Trophoblast cell (in vitro differentiated cells and primary cell): ENCODE measurements at regions not wholly inside any gene's neighbourhood (a gene's known extent, or its start where the extent isn't known, plus 50 kb on each side); places are given as distances from the start of the nearest gene placed in this dataset.

Experiments
- DNase-seq, 2 donors: peaks; one replicate each; pipeline ENCODE4 v3.0.0-alpha.2; 2016
- H2AFZ ChIP-seq: 2 replicates; pipeline ENCODE4 v1.6.1; 2013; ENCODE audit warnings: low read length, moderate library complexity, mild to moderate bottlenecking; ENCODE audit not compliant: insufficient read depth, poor library complexity
- H2AK5ac ChIP-seq: 2 replicates; pipeline ENCODE4 v1.6.1; 2013; ENCODE audit warnings: mild to moderate bottlenecking, low read length
- H2BK120ac ChIP-seq: 2 replicates; pipeline ENCODE4 v1.6.1; 2013; ENCODE audit warnings: low read length, mild to moderate bottlenecking, moderate library complexity; ENCODE audit not compliant: insufficient read depth, poor library complexity
- H2BK12ac ChIP-seq: 2 replicates; pipeline ENCODE4 v1.6.1; 2013; ENCODE audit warnings: mild to moderate bottlenecking, low read length, moderate library complexity
- H2BK5ac ChIP-seq: 2 replicates; pipeline ENCODE4 v1.6.1; 2013; ENCODE audit warnings: low read length, low read depth, moderate library complexity, mild to moderate bottlenecking; ENCODE audit not compliant: poor library complexity
- H3K14ac ChIP-seq: 2 replicates; pipeline ENCODE4 v1.6.1; 2013; ENCODE audit warnings: mild to moderate bottlenecking, low read length
- H3K18ac ChIP-seq: 2 replicates; pipeline ENCODE4 v1.6.1; 2013; ENCODE audit warnings: mild to moderate bottlenecking, low read length
- H3K23ac ChIP-seq: 2 replicates; pipeline ENCODE4 v1.6.1; 2013; ENCODE audit warnings: low read length
- H3K27ac ChIP-seq: 2 replicates; pipeline ENCODE4 v1.5.1; 2013; ENCODE audit warnings: low read depth, mild to moderate bottlenecking, inconsistent platforms, low read length, moderate library complexity
- H3K27me3 ChIP-seq: 2 replicates; pipeline ENCODE4 v1.6.1; 2013; ENCODE audit warnings: inconsistent platforms, mild to moderate bottlenecking, low read length, moderate library complexity; ENCODE audit not compliant: insufficient read depth
- H3K36me3 ChIP-seq, 2 experiments: 1 replicate in 1 of 2; 2 replicates in 1 of 2; pipeline ENCODE4 v1.6.1; 2013; ENCODE audit warnings: low read length in 2 of 2, mild to moderate bottlenecking in 2 of 2, moderate library complexity in 1 of 2; ENCODE audit not compliant: insufficient read depth in 2 of 2, control insufficient read depth in 1 of 2
- H3K4ac ChIP-seq: 2 replicates; pipeline ENCODE4 v1.6.1; 2013; ENCODE audit warnings: low read depth, mild to moderate bottlenecking, low read length, moderate library complexity
- H3K4me1 ChIP-seq, 2 experiments: 1 replicate in 1 of 2; 2 replicates in 1 of 2; pipeline ENCODE4 v1.6.1; 2013; ENCODE audit warnings: low read length in 2 of 2, mild to moderate bottlenecking in 2 of 2, moderate library complexity in 1 of 2; ENCODE audit not compliant: insufficient read depth in 2 of 2, control insufficient read depth in 1 of 2
- H3K4me2 ChIP-seq: 2 replicates; pipeline ENCODE4 v1.6.1; 2013; ENCODE audit warnings: inconsistent platforms, mild to moderate bottlenecking, low read length, moderate library complexity
- H3K4me3 ChIP-seq: 2 replicates; pipeline ENCODE4 v1.5.1; 2013; ENCODE audit warnings: mild to moderate bottlenecking, low read depth, low read length, inconsistent platforms
- H3K79me1 ChIP-seq: one replicate; pipeline ENCODE4 v1.6.1; 2013; ENCODE audit warnings: low read length
- H3K79me2 ChIP-seq: 2 replicates; pipeline ENCODE4 v1.6.1; 2013; ENCODE audit warnings: low read length, mild to moderate bottlenecking; ENCODE audit not compliant: control insufficient read depth, insufficient read depth, poor library complexity
- H3K9ac ChIP-seq: 2 replicates; pipeline ENCODE4 v1.6.1; 2013; ENCODE audit warnings: mild to moderate bottlenecking, low read length
- H3K9me3 ChIP-seq: 2 replicates; pipeline ENCODE4 v1.6.1; 2013; ENCODE audit warnings: low read depth, mild to moderate bottlenecking, control low read depth, inconsistent platforms, low read length; ENCODE audit not compliant: insufficient read depth
- H4K12ac ChIP-seq: 2 replicates; pipeline ENCODE4 v1.6.1; 2013; ENCODE audit warnings: low read depth, mild to moderate bottlenecking, low read length, moderate library complexity
- H4K8ac ChIP-seq: 2 replicates; pipeline ENCODE4 v1.6.1; 2013; ENCODE audit warnings: low read depth, mild to moderate bottlenecking, low read length, moderate library complexity
- H4K91ac ChIP-seq: one replicate; pipeline ENCODE4 v1.6.1; 2013; ENCODE audit warnings: low read depth, mild to moderate bottlenecking, low read length, moderate library complexity
- WGBS: extraction: QIAGEN DNeasy Blood & Tissue Kit; methylation state at CpG from one replicate; pipeline ENCODE4 v1.1.7; 2013; ENCODE audit warnings: missing lambda C conversion rate; ENCODE audit not compliant: insufficient read length, insufficient coverage; ENCODE audit errors: extremely low coverage; 5-methylcytosine and 5-hydroxymethylcytosine counted together

GRCh38 chr9:126119731-126120130 lies 206.9 kb upstream of the MVB12B start:
- Histone ChIP-seq H2AFZ (no peak overlapping the region), H3K9ac (no peak overlapping the region), H4K8ac (no peak overlapping the region), H3K4me2 (no peak overlapping the region), H2BK5ac (no peak overlapping the region), H4K12ac (no peak overlapping the region), H2BK12ac (no peak overlapping the region), H3K9me3 (peaks cover 1% of the 10 kb centered on the region), H3K23ac (no peak overlapping the region), H3K14ac (no peak overlapping the region), H3K4me1 (no peaks in the 10 kb centered on the region), H3K4ac (no peak overlapping the region), H3K36me3 (no peaks in the 10 kb centered on the region), H3K79me1 (no peaks in the 10 kb centered on the region), H3K79me2 (no peaks in the 10 kb centered on the region), H3K27ac (no peak overlapping the region), H3K27me3 (no peaks in the 10 kb centered on the region), H3K18ac (no peak overlapping the region), H2BK120ac (no peak overlapping the region), H3K4me3 (no peak overlapping the region), H2AK5ac (no peak overlapping the region), H4K91ac (no peak overlapping the region)
- no peak for DNase-seq
- WGBS = no CpG with 5 or more reads among the region's 6 CpGs

- Histone ChIP-seq H3K79me2 (no peaks in the 10 kb centered on the region), H3K14ac (no peak overlapping the region), H3K18ac (no peak overlapping the region), H2AFZ (no peak overlapping the region), H3K9ac (no peak overlapping the region), H3K36me3 (no peaks in the 10 kb centered on the region), H4K8ac (no peak overlapping the region), H4K91ac (no peak overlapping the region), H2BK12ac (no peak overlapping the region), H2BK120ac (no peak overlapping the region), H3K27ac (no peak overlapping the region), H3K23ac (no peak overlapping the region), H3K9me3 (peaks cover 3% of the 10 kb centered on the region), H3K4me2 (no peak overlapping the region), H3K27me3 (no peaks in the 10 kb centered on the region), H3K4ac (no peak overlapping the region), H2AK5ac (no peak overlapping the region), H4K12ac (no peak overlapping the region), H3K79me1 (peaks cover 2% of the 10 kb centered on the region), H2BK5ac (no peak overlapping the region), H3K4me3 (no peak overlapping the region), H3K4me1 (peaks cover 7 to 9% of the 10 kb centered on the region in 2 experiments)
- no CpG with 5 or more reads among the region's 4 CpGs for WGBS
- DNase-seq = no peak
Observed at GRCh38 chr9:126122901-126123616, 203.6 kb upstream of the MVB12B start.

DNA sequence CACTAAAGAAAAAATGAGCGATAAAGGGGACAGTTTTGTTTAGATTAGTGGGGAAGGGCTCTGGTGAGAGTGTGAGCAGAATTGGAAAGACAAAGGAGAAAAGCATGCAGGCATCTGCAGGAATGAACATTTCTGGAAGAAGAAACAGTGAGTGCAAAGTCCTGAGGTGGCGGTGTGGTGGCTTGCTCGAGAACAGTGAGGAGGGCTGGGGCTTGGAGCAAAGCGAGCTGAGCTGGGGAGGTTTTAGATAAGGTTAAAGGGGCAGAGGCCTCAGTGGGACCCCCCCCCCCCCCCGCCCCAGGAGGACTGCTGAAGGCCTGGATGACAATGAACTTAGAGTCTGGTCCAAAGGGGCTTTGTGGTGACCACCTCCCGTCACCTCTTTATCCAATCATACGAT lies 202.7 kb upstream of the MVB12B start:
- Histone ChIP-seq H3K9me3 (peaks cover 3% of the 10 kb centered on the region), H2AFZ (no peak overlapping the region), H4K91ac (no peak overlapping the region), H3K23ac (no peak overlapping the region), H3K79me1 (peaks cover 2% of the 10 kb centered on the region), H2BK12ac (no peak overlapping the region), H3K4ac (no peak overlapping the region), H3K79me2 (no peaks in the 10 kb centered on the region), H2BK5ac (no peak overlapping the region), H4K12ac (no peak overlapping the region), H3K18ac (no peak overlapping the region), H3K9ac (no peak overlapping the region), H3K4me2 (no peak overlapping the region), H4K8ac (no peak overlapping the region), H3K27me3 (no peaks in the 10 kb centered on the region), H2BK120ac (no peak overlapping the region), H3K14ac (no peak overlapping the region), H3K4me3 (no peak overlapping the region), H2AK5ac (no peak overlapping the region), H3K36me3 (no peaks in the 10 kb centered on the region), H3K27ac (no peak overlapping the region), H3K4me1 (peaks cover 7 to 9% of the 10 kb centered on the region in 2 experiments)
- no peak for DNase-seq
- WGBS = no CpG with 5 or more reads among the region's 7 CpGs

DNA sequence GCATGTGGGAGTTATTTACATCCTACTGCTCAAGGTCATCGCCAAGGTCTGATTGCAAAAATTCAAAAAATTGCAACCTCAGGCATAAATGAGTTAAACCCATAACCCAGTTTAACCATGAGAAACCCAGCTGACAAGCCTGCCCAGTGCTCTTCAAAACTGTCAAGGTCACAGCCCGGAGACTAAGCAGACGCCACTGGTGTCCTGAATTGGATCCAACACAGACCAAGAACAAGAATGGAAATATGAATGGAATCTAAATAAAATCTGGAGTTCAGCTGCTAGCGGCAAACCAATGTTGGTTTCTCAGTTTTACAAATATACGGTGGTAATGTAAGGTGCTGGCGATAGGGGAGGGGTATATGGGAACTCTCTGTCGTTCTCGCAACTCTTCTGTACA lies 201.5 kb upstream of the MVB12B start:
- peaks cover 2% of the 10 kb centered on the region for H3K79me1 ChIP-seq
- no peak overlapping the region for H3K27ac ChIP-seq
- no peak overlapping the region for H2BK120ac ChIP-seq
- H3K23ac ChIP-seq = no peak overlapping the region
- no peaks in the 10 kb centered on the region for H3K36me3 ChIP-seq
- no peak overlapping the region for H4K91ac ChIP-seq
- peaks cover 7 to 9% of the 10 kb centered on the region in 2 experiments for H3K4me1 ChIP-seq
- no peaks in the 10 kb centered on the region for H3K79me2 ChIP-seq
- no peaks in the 10 kb centered on the region for H3K27me3 ChIP-seq
- H2BK12ac ChIP-seq = no peak overlapping the region
- no peak overlapping the region for H4K8ac ChIP-seq
- no peak for DNase-seq
- no CpG with 5 or more reads among the region's 8 CpGs for WGBS
- no peak overlapping the region for H3K4me3 ChIP-seq
- H3K18ac ChIP-seq = no peak overlapping the region
- H2AK5ac ChIP-seq = no peak overlapping the region
- H3K4ac ChIP-seq = no peak overlapping the region
- peaks cover 3% of the 10 kb centered on the region for H3K9me3 ChIP-seq
- no peak overlapping the region for H4K12ac ChIP-seq
- H3K4me2 ChIP-seq = peak overlapping the region; percentile 44
- H3K9ac ChIP-seq = no peak overlapping the region
- no peak overlapping the region for H3K14ac ChIP-seq
- no peak overlapping the region for H2BK5ac ChIP-seq
- no peak overlapping the region for H2AFZ ChIP-seq
